Fibroblast of skin of scalp (primary cell): ENCODE measurements at regions not wholly inside any gene's neighbourhood (a gene's known extent, or its start where the extent isn't known, plus 50 kb on each side); places are given as distances from the start of the nearest gene placed in this dataset.
"Not testable (repeated sequence)": the region's sequence is repeated elsewhere in the genome, so short reads cannot be mapped to it uniquely, and the experiment has no call there.

Experiments used
- DNase-seq: peaks from one replicate; pipeline ENCODE4 v3.0.0-alpha.2; 2013

DNA sequence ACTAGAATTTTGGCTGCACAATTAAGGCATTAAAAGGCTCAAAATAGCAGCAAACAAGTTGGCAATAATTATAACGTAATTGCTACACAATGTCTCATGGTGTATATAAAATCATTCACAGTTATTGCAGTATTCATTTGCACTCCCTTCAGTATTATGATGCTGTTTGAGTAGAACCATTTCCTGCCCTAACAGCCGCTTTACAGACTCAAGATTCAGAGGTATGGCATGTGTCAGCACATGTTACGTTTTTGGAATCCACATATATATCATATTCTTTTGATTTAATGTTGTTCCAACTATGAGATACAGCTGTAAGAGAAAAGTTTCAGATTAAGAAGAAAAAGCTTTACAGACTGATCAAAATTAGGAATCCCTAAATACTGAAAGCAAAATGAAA is 56.3 kb upstream of the NCKAP5 start:
- DNase-seq = peak; percentile 54

DNA sequence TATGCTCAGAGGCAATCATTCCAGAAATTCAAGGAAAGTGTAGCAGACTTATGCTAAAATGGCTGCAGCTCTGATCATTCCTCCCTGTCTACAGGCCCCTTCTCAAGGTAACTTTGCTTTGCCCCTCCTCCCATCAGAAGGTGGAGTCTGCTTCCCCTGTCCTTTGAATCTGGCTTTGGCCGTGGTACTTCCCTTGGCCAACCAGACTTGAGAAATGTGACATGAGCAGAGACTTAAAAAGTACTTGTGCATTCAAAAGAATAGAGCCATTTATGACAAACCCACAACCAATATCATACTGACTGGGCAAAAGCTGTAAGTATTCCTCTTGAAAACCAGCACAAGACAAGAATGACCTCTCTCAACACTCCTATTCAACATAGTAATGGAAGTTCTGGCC is 59.5 kb upstream of the NCKAP5 start:
- DNase-seq = no peak

- DNase-seq = no peak
Measured at GRCh38 chr2:133633309-133633708, 65.0 kb upstream of the NCKAP5 start.

DNA sequence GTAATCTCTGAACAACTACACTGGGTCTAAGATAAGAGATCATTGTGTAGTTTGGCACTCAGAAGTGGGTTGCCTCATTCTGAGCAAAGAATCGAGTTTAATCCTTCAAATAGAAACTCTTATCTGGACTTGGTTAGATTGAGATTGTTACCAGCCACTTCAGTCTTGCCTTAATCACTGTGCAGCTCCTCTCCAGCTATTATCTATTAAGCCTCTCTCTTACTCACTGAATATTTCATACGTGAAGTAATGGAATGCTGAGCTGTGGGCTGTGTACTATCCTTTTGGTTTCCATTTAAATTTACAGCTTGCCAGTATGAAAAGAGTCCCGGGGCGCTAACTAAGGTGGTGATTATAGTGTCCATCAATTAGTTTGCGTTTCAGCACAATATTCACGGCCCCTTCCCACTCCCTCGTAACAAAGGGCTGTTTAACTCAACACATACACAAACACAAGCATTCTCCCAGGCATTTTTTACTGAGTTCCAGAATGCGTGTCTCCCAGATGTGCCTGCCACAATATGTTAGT is 65.7 kb upstream of the NCKAP5 start:
- peak; percentile 87 for DNase-seq

DNA sequence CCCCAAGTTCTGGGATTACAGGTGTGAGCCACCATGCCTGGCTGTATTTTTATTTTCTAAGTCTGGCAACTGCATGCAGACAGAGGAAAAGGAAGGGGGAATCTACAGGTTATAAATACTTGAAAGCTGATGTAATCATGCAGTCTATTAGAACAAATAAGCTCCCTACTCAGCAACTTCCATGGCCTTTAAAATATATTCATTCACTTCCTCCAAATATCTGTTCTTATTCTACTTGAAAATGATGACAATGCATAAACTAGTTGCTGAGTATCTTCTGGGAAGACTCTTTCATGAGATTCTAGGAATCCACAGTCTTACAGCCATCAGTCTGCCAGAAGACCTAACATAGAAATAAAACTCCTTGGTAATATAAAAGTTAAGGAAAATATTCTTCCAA is 66.9 kb upstream of the NCKAP5 start:
- DNase-seq = no peak

- no peak for DNase-seq
Measured at GRCh38 chr2:133636287-133636686, 68.0 kb upstream of the NCKAP5 start.

GRCh38 chr2:133640103-133640502 is 71.8 kb upstream of the NCKAP5 start:
- DNase-seq = no peak

GRCh38 chr2:133641497-133641896 is 73.2 kb upstream of the NCKAP5 start:
- peak; percentile 53 for DNase-seq

GRCh38 chr2:133641942-133642725 is 73.9 kb upstream of the NCKAP5 start:
- DNase-seq = no peak

GRCh38 chr2:133642791-133643191 is 74.5 kb upstream of the NCKAP5 start:
- peak; percentile 85 for DNase-seq

DNA sequence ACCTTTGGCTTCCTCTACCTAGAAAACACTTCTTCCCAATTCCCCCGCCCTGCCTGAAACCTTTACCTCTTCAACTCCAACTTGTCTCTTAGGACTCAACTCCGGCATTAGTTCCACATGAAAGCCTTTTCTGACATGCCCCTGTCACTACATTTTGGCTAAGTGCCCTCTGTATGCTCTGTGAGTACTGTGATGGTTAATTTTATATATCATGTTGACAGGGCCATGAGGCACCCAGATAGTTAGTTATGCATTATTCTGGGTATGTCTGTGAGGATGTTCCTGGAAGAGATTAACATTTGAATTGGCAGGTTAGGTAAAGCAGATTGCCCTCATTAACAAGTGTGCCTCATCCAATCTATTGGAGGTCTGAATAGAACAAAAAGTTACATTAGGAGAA is 75.6 kb upstream of the NCKAP5 start:
- DNase-seq = no peak

- no peak for DNase-seq
Measured at GRCh38 chr2:133644846-133645245, 76.6 kb upstream of the NCKAP5 start.

- DNase-seq = not testable (repeated sequence)
Measured at GRCh38 chr2:133647386-133647785, 79.1 kb upstream of the NCKAP5 start.

GRCh38 chr2:133651861-133652260 is 83.6 kb upstream of the NCKAP5 start:
- DNase-seq = no peak

DNA sequence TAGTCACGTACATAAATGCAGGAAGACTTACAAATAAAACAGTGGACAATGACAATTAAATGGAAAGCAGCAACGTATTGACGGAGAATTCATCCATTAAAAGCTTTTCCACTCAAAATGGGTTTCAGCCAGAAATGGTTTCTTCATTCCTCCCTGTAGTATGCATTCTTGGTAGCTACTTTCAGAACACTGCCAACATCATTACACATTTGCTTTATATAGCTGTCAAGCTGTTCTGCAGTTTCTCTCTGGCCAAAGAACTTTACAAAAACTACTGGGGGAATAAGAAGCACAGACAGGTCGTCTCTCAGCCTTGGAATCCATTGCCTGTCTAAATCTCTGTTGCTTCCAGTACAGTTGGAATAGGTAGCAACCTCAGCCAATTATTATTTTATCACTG is 84.1 kb upstream of the NCKAP5 start:
- peak; percentile 68 for DNase-seq

GRCh38 chr2:133653056-133653455 is 84.8 kb upstream of the NCKAP5 start:
- no peak for DNase-seq

DNA sequence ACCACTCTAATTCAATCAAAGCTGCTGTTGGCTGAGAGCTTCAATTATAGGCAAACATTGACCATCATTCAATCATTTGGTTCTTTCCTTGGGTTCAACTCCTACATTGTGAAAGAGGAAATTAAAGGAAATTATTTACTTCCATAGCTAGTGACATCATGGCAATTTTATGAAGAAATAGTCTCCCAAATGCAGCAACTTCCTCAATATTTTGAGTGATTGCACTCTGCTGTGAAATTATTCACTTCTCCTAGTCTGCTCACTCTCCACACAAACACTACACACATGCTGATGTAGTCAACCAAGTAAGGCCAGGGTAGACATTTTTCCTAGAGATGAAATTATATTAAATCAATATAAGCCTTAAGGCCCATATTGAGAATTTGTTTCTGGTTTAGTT is 86.7 kb upstream of the NCKAP5 start:
- DNase-seq = no peak

DNA sequence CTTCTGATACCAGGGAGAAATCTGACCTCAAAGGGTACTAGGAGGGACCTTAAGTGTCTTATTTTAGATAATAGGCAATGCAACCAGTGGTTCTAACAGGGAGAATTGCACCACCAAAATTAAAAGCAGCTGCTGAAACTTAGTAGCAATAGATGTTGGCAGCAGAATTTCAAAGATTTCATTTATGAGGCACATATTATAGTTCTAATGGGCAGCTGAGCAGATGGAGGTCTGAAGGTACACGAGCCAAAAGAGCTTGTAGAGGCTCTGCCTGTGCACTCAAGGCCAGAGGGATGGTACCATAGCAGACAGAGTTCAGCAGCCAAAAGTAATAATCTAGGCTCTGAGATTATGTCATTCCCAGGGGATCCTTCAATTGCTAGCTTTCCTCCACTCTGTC is 87.3 kb upstream of the NCKAP5 start:
- peak; percentile 27 for DNase-seq

GRCh38 chr2:133657591-133657990 is 89.3 kb upstream of the NCKAP5 start:
- DNase-seq = peak; percentile 81

DNA sequence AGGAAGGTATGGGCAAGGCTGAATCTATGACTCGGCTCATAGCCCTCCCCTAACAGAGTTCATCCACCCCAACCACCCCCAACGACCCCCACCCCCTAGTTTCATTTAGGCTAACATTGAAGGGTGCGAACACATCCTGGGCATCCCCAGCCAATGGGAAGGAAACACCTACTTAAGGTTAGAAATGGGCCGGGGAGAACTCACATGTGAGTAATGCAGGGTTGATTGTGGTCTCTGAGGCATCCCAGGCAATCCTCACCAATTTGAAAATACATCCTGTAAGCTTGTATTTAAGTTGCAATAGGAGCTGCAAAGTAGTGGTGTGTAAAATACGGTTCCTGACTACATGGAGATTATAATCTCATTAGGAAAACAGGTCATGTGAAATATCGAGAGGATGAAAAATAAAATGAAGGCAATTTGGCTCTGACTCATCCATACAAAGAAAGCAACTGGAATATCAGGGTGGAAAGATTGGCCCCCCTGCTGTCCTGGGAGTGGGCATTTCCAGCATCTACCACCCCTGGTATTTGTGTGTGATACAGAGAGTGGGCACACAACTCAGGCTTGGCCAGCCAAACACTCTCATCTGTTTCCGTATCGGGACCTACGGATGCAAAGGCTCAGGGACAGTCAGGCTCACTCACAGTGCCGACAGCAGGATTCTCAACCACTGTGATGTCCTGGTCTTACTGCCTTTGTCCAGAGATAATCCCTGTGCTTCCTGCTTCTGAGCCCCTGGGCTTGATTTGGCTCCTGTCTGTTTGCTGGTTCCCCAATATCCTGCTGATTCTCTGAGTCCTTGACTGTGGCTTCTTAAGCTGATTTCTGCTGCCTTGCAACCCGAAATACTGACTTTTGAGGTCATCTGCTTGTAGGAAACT is 90.0 kb upstream of the NCKAP5 start:
- DNase-seq = peak; percentile 56

DNA sequence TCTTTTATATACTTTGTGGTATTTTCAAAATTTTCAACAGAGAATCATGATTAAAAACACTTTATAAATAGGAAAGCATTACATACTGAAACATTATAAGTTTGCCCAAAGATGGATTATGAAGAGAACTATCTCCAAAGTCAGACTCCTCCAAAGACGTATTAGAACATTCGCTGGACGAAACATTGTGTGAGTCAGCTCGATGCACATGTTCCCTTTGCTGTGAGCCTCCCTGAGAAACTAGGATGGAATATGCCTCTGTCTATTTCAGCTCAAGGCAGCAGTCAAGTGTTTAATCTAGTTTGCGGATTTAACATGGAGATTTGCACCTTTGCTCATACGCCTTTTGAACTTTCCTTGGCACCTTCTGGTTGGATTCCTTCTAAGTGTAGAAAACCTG is 92.2 kb upstream of the NCKAP5 start:
- DNase-seq = no peak

DNA sequence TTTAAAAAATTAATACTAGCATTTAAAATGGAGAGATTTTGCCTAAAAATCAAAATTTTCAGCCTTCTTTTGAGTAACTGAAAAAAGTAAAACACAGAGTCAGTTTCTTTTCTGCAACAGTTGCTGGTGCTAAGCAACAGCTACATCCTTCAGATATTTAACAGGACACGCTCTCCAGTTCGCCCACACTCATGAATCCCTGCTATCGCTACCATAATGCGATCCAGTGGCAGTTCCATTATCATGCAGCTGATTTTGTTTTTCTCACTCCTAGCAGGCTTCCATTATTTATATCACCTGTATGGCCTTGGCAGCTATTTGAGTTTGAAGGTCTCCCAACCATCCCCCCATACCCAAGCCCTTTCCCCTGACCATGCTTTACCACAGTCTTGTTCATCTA is 93.1 kb upstream of the NCKAP5 start:
- DNase-seq = no peak

DNA sequence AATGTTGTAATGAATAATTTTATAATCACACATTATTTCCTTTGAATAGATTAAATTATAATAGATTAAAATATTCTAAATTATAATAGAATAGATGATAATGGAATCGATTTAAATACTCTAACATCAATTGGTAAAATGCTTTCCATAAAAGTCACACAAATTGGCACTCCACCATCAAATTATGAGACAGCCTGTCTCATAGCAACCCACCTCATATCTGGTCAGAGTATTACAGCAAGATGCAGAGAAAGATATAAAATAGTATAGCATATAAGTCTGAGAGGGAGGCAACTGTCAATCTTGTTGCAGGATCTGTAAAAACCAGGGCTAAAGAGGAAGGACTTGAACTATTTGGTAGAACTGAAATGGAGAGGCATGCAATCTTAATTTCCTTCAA is 98.4 kb upstream of the NCKAP5 start:
- DNase-seq = no peak

GRCh38 chr2:133667085-133667484 is 98.8 kb upstream of the NCKAP5 start:
- peak; percentile 69 for DNase-seq
